ENCODE measurements at regions not wholly inside any gene's neighbourhood (a gene's known extent, or its start where the extent isn't known, plus 50 kb on each side); places are given as distances from the start of the nearest gene placed in this dataset.

DNA sequence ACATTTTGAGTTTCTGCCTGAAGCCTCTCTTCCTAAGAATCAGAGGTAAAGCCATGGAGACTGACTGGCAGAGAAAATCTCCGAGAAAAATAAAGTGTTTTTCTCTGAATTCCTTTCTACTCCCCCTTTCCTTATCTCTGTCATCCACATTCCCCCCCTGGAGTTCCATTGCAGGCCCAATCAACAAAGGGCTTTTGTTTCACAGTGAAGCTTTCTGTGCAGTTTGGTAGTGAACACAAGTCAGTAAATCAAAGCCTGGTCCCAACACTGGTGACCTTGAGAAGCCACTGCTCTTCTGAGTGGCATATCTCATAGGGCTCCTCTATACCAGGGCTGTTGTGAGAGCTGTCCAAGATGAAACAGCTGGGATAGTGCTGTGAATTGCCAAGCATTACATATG, 228.4 kb downstream of the SEC16B start (continued):
- TF ChIP-seq, protein P1, sequence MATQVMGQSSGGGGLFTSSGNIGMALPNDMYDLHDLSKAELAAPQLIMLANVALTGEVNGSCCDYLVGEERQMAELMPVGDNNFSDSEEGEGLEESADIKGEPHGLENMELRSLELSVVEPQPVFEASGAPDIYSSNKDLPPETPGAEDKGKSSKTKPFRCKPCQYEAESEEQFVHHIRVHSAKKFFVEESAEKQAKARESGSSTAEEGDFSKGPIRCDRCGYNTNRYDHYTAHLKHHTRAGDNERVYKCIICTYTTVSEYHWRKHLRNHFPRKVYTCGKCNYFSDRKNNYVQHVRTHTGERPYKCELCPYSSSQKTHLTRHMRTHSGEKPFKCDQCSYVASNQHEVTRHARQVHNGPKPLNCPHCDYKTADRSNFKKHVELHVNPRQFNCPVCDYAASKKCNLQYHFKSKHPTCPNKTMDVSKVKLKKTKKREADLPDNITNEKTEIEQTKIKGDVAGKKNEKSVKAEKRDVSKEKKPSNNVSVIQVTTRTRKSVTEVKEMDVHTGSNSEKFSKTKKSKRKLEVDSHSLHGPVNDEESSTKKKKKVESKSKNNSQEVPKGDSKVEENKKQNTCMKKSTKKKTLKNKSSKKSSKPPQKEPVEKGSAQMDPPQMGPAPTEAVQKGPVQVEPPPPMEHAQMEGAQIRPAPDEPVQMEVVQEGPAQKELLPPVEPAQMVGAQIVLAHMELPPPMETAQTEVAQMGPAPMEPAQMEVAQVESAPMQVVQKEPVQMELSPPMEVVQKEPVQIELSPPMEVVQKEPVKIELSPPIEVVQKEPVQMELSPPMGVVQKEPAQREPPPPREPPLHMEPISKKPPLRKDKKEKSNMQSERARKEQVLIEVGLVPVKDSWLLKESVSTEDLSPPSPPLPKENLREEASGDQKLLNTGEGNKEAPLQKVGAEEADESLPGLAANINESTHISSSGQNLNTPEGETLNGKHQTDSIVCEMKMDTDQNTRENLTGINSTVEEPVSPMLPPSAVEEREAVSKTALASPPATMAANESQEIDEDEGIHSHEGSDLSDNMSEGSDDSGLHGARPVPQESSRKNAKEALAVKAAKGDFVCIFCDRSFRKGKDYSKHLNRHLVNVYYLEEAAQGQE (IDR thresholded peaks at IDR 0.05), result no peak
- TF ChIP-seq HNF4G (IDR thresholded peaks at IDR 0.05), result no peak

DNA sequence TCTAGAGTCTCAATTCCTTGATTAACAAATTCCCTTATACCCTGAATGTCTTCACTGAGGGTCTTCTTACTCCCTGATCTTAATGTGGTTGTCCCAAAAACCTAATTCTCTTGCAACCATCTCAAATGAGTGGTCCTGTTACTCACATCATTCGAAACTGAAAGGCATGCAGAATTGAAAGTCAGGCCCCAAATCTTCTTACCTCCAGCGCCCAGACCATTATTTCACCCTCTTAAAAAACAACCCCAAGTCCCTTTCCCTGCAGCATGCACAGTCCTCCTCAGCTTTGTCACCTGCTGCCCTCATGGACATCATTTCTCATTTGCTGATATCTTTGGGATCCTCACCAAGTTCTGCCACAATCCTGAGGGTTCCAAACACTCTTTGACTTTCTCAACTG, 230.1 kb downstream of the SEC16B start:
- no peak for TF ChIP-seq HNF4G (IDR thresholded peaks at IDR 0.05)
- no peak for TF ChIP-seq RXRA (IDR thresholded peaks at IDR 0.05)
- no peak for TF ChIP-seq NR2F2 (IDR thresholded peaks at IDR 0.05)
- TF ChIP-seq, protein P2, sequence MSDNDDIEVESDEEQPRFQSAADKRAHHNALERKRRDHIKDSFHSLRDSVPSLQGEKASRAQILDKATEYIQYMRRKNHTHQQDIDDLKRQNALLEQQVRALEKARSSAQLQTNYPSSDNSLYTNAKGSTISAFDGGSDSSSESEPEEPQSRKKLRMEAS (IDR thresholded peaks at IDR 0.05), result no peak
- no peak for TF ChIP-seq GABPA (IDR thresholded peaks at IDR 0.05 in 1 of 2, conservative IDR thresholded peaks at IDR 0.05 in 1 of 2)
- TF ChIP-seq FOXA1 (IDR thresholded peaks at IDR 0.05), result no peak
- TF ChIP-seq SP1 (IDR thresholded peaks at IDR 0.05), result no peak
- TF ChIP-seq, protein P3, sequence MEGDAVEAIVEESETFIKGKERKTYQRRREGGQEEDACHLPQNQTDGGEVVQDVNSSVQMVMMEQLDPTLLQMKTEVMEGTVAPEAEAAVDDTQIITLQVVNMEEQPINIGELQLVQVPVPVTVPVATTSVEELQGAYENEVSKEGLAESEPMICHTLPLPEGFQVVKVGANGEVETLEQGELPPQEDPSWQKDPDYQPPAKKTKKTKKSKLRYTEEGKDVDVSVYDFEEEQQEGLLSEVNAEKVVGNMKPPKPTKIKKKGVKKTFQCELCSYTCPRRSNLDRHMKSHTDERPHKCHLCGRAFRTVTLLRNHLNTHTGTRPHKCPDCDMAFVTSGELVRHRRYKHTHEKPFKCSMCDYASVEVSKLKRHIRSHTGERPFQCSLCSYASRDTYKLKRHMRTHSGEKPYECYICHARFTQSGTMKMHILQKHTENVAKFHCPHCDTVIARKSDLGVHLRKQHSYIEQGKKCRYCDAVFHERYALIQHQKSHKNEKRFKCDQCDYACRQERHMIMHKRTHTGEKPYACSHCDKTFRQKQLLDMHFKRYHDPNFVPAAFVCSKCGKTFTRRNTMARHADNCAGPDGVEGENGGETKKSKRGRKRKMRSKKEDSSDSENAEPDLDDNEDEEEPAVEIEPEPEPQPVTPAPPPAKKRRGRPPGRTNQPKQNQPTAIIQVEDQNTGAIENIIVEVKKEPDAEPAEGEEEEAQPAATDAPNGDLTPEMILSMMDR (IDR thresholded peaks at IDR 0.05; ENCODE audit: low read depth, low read length, missing input control), result no peak
- TF ChIP-seq TAF1 (conservative IDR thresholded peaks at IDR 0.05), result no peak
- TF ChIP-seq YY1 (IDR thresholded peaks at IDR 0.05), result no peak
- TF ChIP-seq JUND (IDR thresholded peaks at IDR 0.05), result no peak
- TF ChIP-seq, protein P1 (IDR thresholded peaks at IDR 0.05), result no peak
- TF ChIP-seq RAD21 (IDR thresholded peaks at IDR 0.05), result no peak
- TF ChIP-seq, protein P4, sequence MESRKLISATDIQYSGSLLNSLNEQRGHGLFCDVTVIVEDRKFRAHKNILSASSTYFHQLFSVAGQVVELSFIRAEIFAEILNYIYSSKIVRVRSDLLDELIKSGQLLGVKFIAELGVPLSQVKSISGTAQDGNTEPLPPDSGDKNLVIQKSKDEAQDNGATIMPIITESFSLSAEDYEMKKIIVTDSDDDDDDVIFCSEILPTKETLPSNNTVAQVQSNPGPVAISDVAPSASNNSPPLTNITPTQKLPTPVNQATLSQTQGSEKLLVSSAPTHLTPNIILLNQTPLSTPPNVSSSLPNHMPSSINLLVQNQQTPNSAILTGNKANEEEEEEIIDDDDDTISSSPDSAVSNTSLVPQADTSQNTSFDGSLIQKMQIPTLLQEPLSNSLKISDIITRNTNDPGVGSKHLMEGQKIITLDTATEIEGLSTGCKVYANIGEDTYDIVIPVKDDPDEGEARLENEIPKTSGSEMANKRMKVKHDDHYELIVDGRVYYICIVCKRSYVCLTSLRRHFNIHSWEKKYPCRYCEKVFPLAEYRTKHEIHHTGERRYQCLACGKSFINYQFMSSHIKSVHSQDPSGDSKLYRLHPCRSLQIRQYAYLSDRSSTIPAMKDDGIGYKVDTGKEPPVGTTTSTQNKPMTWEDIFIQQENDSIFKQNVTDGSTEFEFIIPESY (IDR thresholded peaks at IDR 0.05), result no peak
- TF ChIP-seq, protein P5, sequence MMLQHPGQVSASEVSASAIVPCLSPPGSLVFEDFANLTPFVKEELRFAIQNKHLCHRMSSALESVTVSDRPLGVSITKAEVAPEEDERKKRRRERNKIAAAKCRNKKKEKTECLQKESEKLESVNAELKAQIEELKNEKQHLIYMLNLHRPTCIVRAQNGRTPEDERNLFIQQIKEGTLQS (IDR thresholded peaks at IDR 0.05), result no peak
- Histone ChIP-seq H3K4me1 (ENCODE audit: control insufficient read depth in 4 of 4, insufficient read depth in 4 of 4, low read length in 3 of 4) (no peaks in the 10 kb centered on the region), H3K9me3 (ENCODE audit: control insufficient read depth in 4 of 4, low read length in 3 of 4) (no peaks in the 10 kb centered on the region), H3K9ac (ENCODE audit: low read depth in 1 of 2, low read length in 2 of 2) (no peak overlapping the region), H3K27ac (ENCODE audit: low read depth in 1 of 2, low read length in 2 of 2) (no peak overlapping the region), H3K36me3 (ENCODE audit: control insufficient read depth in 4 of 4, insufficient read depth in 3 of 4, low read depth in 1 of 4, low read length in 3 of 4) (no peaks in the 10 kb centered on the region), H3K4me3 (ENCODE audit: low read depth in 1 of 3, low read length in 3 of 3) (no peak overlapping the region), H3K27me3 (ENCODE audit: control insufficient read depth in 4 of 4, insufficient read depth in 4 of 4, low read length in 3 of 4) (no peaks in the 10 kb centered on the region)
- DNase-seq (ENCODE audit: low spot score), result no peak
- WGBS, result 86% methylated on average over 2 of the region's 2 CpGs
